PC-9 (cell line): ENCODE measurements at regions not wholly inside any gene's neighbourhood (a gene's known extent, or its start where the extent isn't known, plus 50 kb on each side); places are given as distances from the start of the nearest gene placed in this dataset.

Experiments
- BruUV-seq: library from RNA; stranded (reverse); fragments of 400-500 nt; replicated peaks from 2 replicates; lab custom pipeline; 2021; lab: Mats Ljungman, UMichigan
- CTCF ChIA-PET: fragments of 300-600 bp; sonication (Branson Sonifier 250); formaldehyde crosslinking; loops from one replicate; lab custom pipeline; 2022; ENCODE audit warnings: antibody characterized with exemption; lab: Charles Lee
- POLR2A ChIA-PET: fragments of 300-600 bp; sonication (Branson Sonifier 250); formaldehyde crosslinking; loops from one replicate; lab custom pipeline; 2022; ENCODE audit warnings: antibody characterized with exemption; ENCODE audit not compliant: unreplicated experiment; lab: Charles Lee
- DNase-seq, 2 experiments: peaks; one replicate each; pipeline versions ENCODE4 v3.0.0 to v3.0.0-alpha.2; 2015 to 2022; ENCODE audit warnings: mixed read lengths in 1 of 2
- H2AFZ ChIP-seq: fragments of 200-600 bp; sonication (generic); 2 replicates; pipeline ENCODE4 v1.8.1; 2017; ENCODE audit warnings: antibody characterized with exemption
- H3F3A ChIP-seq: fragments of 200-600 bp; sonication (generic); 2 replicates; pipeline ENCODE4 v1.8.1; 2017; ENCODE audit warnings: antibody characterized with exemption, mild to moderate bottlenecking, low read depth; ENCODE audit not compliant: insufficient read depth
- H3K27ac ChIP-seq: fragments of 200-600 bp; sonication (generic); 2 replicates; pipeline ENCODE4 v1.6.1; 2016; ENCODE audit warnings: mixed run types
- H3K27me3 ChIP-seq: fragments of 200-600 bp; sonication (generic); 2 replicates; pipeline ENCODE4 v1.6.1; 2016; ENCODE audit warnings: low read depth, mixed run types; ENCODE audit not compliant: insufficient read depth
- H3K36me3 ChIP-seq: fragments of 200-600 bp; sonication (generic); 2 replicates; pipeline ENCODE4 v1.6.1; 2016; ENCODE audit warnings: low read depth, mixed run types
- H3K4me1 ChIP-seq: fragments of 200-600 bp; sonication (generic); replicated peaks from 2 replicates; pipeline ENCODE4 v1.6.1; 2016; ENCODE audit warnings: mixed run types; ENCODE audit not compliant: insufficient read depth
- H3K4me2 ChIP-seq: fragments of 200-600 bp; sonication (generic); 2 replicates; pipeline ENCODE4 v1.6.1; 2017; ENCODE audit warnings: mixed run types
- H3K4me3 ChIP-seq: fragments of 200-600 bp; sonication (generic); 2 replicates; pipeline ENCODE4 v1.6.1; 2016; ENCODE audit warnings: mixed run types
- H3K79me2 ChIP-seq: fragments of 200-600 bp; sonication (generic); 2 replicates; pipeline ENCODE4 v1.6.1; 2017; ENCODE audit warnings: low read depth, mixed run types
- H3K9me2 ChIP-seq: fragments of 200-600 bp; sonication (generic); 2 replicates; pipeline ENCODE4 v1.8.1; 2017; ENCODE audit warnings: mild to moderate bottlenecking; ENCODE audit not compliant: insufficient read depth
- H3K9me3 ChIP-seq: fragments of 200-600 bp; sonication (generic); 2 replicates; pipeline ENCODE4 v1.8.1; 2016; ENCODE audit warnings: low read depth; ENCODE audit not compliant: insufficient read depth
- H4K20me1 ChIP-seq: fragments of 200-600 bp; sonication (generic); 2 replicates; pipeline ENCODE4 v1.8.1; 2017; ENCODE audit not compliant: insufficient read depth
- CTCF ChIP-seq: fragments of 200-600 bp; sonication (generic); conservative IDR thresholded peaks from 2 replicates; pipeline ENCODE4 v1.6.1; 2017; ENCODE audit warnings: mixed run types, antibody characterized with exemption, mild to moderate bottlenecking, moderate library complexity
- EZH2 ChIP-seq: fragments of 200-600 bp; sonication (generic); IDR thresholded peaks from 2 replicates; pipeline ENCODE4 v1.8.0; 2017; ENCODE audit warnings: antibody characterized with exemption, low read depth
- intact Hi-C: fragments of 100-400 bp; cut with micrococcal nuclease; formaldehyde crosslinking; loops from one replicate; pipeline ENCODE4 v1.10.0; 2022; ENCODE audit not compliant: unreplicated experiment

DNA sequence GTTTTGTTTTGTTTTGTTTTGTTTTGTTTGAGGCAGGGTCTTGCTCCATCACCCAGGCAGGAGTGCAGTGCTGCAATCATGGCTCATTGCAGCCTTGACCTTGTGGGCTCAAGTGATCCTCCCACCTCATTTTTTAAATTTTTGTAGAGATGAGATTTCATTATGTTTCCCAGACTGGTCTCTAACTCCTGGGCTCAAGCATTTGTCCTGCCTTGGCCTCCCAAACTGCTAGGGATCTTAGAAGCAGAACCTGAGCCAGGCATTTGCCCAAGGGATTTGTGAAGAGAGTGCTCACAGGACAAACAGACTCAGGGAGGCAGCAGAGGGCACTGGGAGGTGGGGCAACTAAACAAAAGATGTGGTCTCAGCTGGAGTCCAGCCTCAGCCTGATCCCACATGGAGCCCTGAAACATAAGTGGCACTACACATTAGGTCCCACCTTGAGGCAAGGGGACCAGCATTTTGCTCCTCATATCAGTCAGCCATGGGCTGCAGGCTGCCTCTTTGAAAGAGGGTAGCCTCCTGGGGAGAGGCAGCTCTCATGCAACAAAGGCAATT is 86.2 kb upstream of the CMKLR1 start:
- H4K20me1 ChIP-seq: no peaks in the 10 kb centered on the region
- no peaks in the 10 kb centered on the region for H3F3A ChIP-seq
- H3K79me2 ChIP-seq: no peaks in the 10 kb centered on the region
- ChIA-PET POLR2A (no interaction called here), CTCF (no interaction called here)
- intact Hi-C loops: no loop called here
- H3K4me1 ChIP-seq: no peaks in the 10 kb centered on the region
- no peaks in the 10 kb centered on the region for H3K9me2 ChIP-seq
- H3K36me3 ChIP-seq: no peaks in the 10 kb centered on the region
- DNase-seq: no peak
- TF ChIP-seq CTCF: no peak
- TF ChIP-seq EZH2: no peak
- no TSS peak for BruUV-seq
- no peak overlapping the region for H2AFZ ChIP-seq
- H3K4me2 ChIP-seq: no peak overlapping the region
- no peaks in the 10 kb centered on the region for H3K9me3 ChIP-seq
- no peak overlapping the region for H3K4me3 ChIP-seq
- no peak overlapping the region for H3K27ac ChIP-seq
- H3K27me3 ChIP-seq: peaks cover 48% of the 10 kb centered on the region

- intact Hi-C loops: no loop called here
- no peak for DNase-seq
- H3K36me3 ChIP-seq: no peaks in the 10 kb centered on the region
- TF ChIP-seq EZH2 (no peak), CTCF (no peak)
- H3K27me3 ChIP-seq: peaks cover 43% of the 10 kb centered on the region
- ChIA-PET POLR2A (no interaction called here), CTCF (no interaction called here)
- H3K9me2 ChIP-seq: no peaks in the 10 kb centered on the region
- no peaks in the 10 kb centered on the region for H3K4me1 ChIP-seq
- BruUV-seq: no TSS peak
- H3K79me2 ChIP-seq: no peaks in the 10 kb centered on the region
- H3K9me3 ChIP-seq: no peaks in the 10 kb centered on the region
- no peak overlapping the region for H3K4me2 ChIP-seq
- H4K20me1 ChIP-seq: no peaks in the 10 kb centered on the region
- no peak overlapping the region for H3K4me3 ChIP-seq
- no peak overlapping the region for H2AFZ ChIP-seq
- H3K27ac ChIP-seq: no peak overlapping the region
- H3F3A ChIP-seq: no peaks in the 10 kb centered on the region
Observed at GRCh38 chr12:108424816-108425215, 85.7 kb upstream of the CMKLR1 start.

GRCh38 chr12:108424026-108424425 is 84.9 kb upstream of the CMKLR1 start:
- no peak overlapping the region for H3K4me3 ChIP-seq
- H2AFZ ChIP-seq: no peak overlapping the region
- CTCF ChIA-PET: no interaction called here
- no TSS peak for BruUV-seq
- DNase-seq: no peak
- TF ChIP-seq EZH2 (no peak), CTCF (no peak)
- no peaks in the 10 kb centered on the region for H3K79me2 ChIP-seq
- H3F3A ChIP-seq: no peaks in the 10 kb centered on the region
- POLR2A ChIA-PET: no interaction called here
- H3K9me3 ChIP-seq: no peaks in the 10 kb centered on the region
- no peak overlapping the region for H3K4me2 ChIP-seq
- intact Hi-C loops: no loop called here
- H3K27me3 ChIP-seq: peaks cover 35% of the 10 kb centered on the region
- H3K4me1 ChIP-seq: no peaks in the 10 kb centered on the region
- H4K20me1 ChIP-seq: no peaks in the 10 kb centered on the region
- H3K9me2 ChIP-seq: no peaks in the 10 kb centered on the region
- H3K36me3 ChIP-seq: no peaks in the 10 kb centered on the region
- H3K27ac ChIP-seq: no peak overlapping the region
